ENCODE measurements at regions not wholly inside any gene's neighbourhood (a gene's known extent, or its start where the extent isn't known, plus 50 kb on each side); places are given as distances from the start of the nearest gene placed in this dataset.

GRCh38 chr6:24019830-24020229 is 106.2 kb upstream of the NRSN1 start:
- Mint-ChIP-seq H3K27ac (no peak overlapping the region), H3K27me3 (ENCODE audit: insufficient read depth) (peaks cover 2% of the 10 kb centered on the region), H3K9me3 (no peaks in the 10 kb centered on the region), H3K36me3 (ENCODE audit: low read depth) (no peaks in the 10 kb centered on the region), H3K4me1 (ENCODE audit: low read depth) (no peaks in the 10 kb centered on the region), H3K4me3 (no peak overlapping the region)
- no peak for DNase-seq (ENCODE audit: low spot score)
- intact Hi-C loops (cut with micrococcal nuclease), result no loop called here

- no peak overlapping the region for H3K27ac Mint-ChIP-seq
Measured at GRCh38 chr6:24026050-24026449, 100.0 kb upstream of the NRSN1 start.

GRCh38 chr6:24031496-24031895 is 94.5 kb upstream of the NRSN1 start:
- H3K27me3 Mint-ChIP-seq (ENCODE audit: insufficient read depth), result no peaks in the 10 kb centered on the region
- intact Hi-C loops (cut with micrococcal nuclease), result no loop called here

More at GRCh38 chr6:24026050-24026449, 100.0 kb upstream of the NRSN1 start:
- Mint-ChIP-seq H3K27me3 (ENCODE audit: insufficient read depth) (peaks cover 2% of the 10 kb centered on the region), H3K9me3 (no peaks in the 10 kb centered on the region), H3K4me3 (no peak overlapping the region), H3K36me3 (ENCODE audit: low read depth) (no peaks in the 10 kb centered on the region), H3K4me1 (ENCODE audit: low read depth) (no peaks in the 10 kb centered on the region)
- intact Hi-C loops (cut with micrococcal nuclease), result no loop called here
- no peak for DNase-seq (ENCODE audit: low spot score)

GRCh38 chr6:24032896-24033688 is 92.9 kb upstream of the NRSN1 start:
- Mint-ChIP-seq H3K27ac (no peak overlapping the region), H3K36me3 (ENCODE audit: low read depth) (no peaks in the 10 kb centered on the region), H3K9me3 (no peaks in the 10 kb centered on the region), H3K4me1 (ENCODE audit: low read depth) (no peaks in the 10 kb centered on the region), H3K4me3 (no peak overlapping the region), H3K27me3 (ENCODE audit: insufficient read depth) (no peaks in the 10 kb centered on the region)
- no peak for DNase-seq (ENCODE audit: low spot score)
- intact Hi-C loops (cut with micrococcal nuclease), result no loop called here

More at GRCh38 chr6:24031496-24031895, 94.5 kb upstream of the NRSN1 start:
- Mint-ChIP-seq H3K27ac (no peak overlapping the region), H3K4me1 (ENCODE audit: low read depth) (no peaks in the 10 kb centered on the region), H3K36me3 (ENCODE audit: low read depth) (no peaks in the 10 kb centered on the region), H3K4me3 (no peak overlapping the region), H3K9me3 (no peaks in the 10 kb centered on the region)
- no peak for DNase-seq (ENCODE audit: low spot score)

- intact Hi-C loops (cut with micrococcal nuclease), result no loop called here
- Mint-ChIP-seq H3K9me3 (peaks cover 10% of the 10 kb centered on the region), H3K4me1 (ENCODE audit: low read depth) (no peaks in the 10 kb centered on the region), H3K27me3 (ENCODE audit: insufficient read depth) (no peaks in the 10 kb centered on the region), H3K36me3 (ENCODE audit: low read depth) (peaks cover 1% of the 10 kb centered on the region), H3K27ac (no peak overlapping the region), H3K4me3 (no peak overlapping the region)
- DNase-seq (ENCODE audit: low spot score), result no peak
Measured at GRCh38 chr6:24043848-24044247, 82.2 kb upstream of the NRSN1 start.

GRCh38 chr6:24051942-24052589 is 73.9 kb upstream of the NRSN1 start:
- Mint-ChIP-seq H3K9me3 (no peaks in the 10 kb centered on the region), H3K36me3 (ENCODE audit: low read depth) (no peaks in the 10 kb centered on the region), H3K27me3 (ENCODE audit: insufficient read depth) (no peaks in the 10 kb centered on the region), H3K27ac (no peak overlapping the region), H3K4me3 (no peak overlapping the region), H3K4me1 (ENCODE audit: low read depth) (no peaks in the 10 kb centered on the region)
- no peak for DNase-seq (ENCODE audit: low spot score)
- intact Hi-C loops (cut with micrococcal nuclease), result no loop called here

- H3K27me3 Mint-ChIP-seq (ENCODE audit: insufficient read depth), result no peaks in the 10 kb centered on the region
- DNase-seq (ENCODE audit: low spot score), result no peak
- intact Hi-C loops (cut with micrococcal nuclease), result no loop called here
- H3K36me3 Mint-ChIP-seq (ENCODE audit: low read depth), result no peaks in the 10 kb centered on the region
- H3K4me1 Mint-ChIP-seq (ENCODE audit: low read depth), result no peaks in the 10 kb centered on the region
- H3K4me3 Mint-ChIP-seq, result no peak overlapping the region
- no peaks in the 10 kb centered on the region for H3K9me3 Mint-ChIP-seq
- H3K27ac Mint-ChIP-seq, result no peak overlapping the region
Measured at GRCh38 chr6:24052590-24052961, 73.4 kb upstream of the NRSN1 start.

- intact Hi-C loops (cut with micrococcal nuclease), result no loop called here
- H3K4me1 Mint-ChIP-seq (ENCODE audit: low read depth), result no peaks in the 10 kb centered on the region
- no peaks in the 10 kb centered on the region for H3K36me3 Mint-ChIP-seq (ENCODE audit: low read depth)
- H3K9me3 Mint-ChIP-seq, result no peaks in the 10 kb centered on the region
- H3K4me3 Mint-ChIP-seq, result no peak overlapping the region
- H3K27ac Mint-ChIP-seq, result no peak overlapping the region
- DNase-seq (ENCODE audit: low spot score), result no peak
- no peaks in the 10 kb centered on the region for H3K27me3 Mint-ChIP-seq (ENCODE audit: insufficient read depth)
Measured at GRCh38 chr6:24053057-24053456, 73.0 kb upstream of the NRSN1 start.

- H3K4me3 Mint-ChIP-seq, result no peak overlapping the region
- H3K4me1 Mint-ChIP-seq (ENCODE audit: low read depth), result no peaks in the 10 kb centered on the region
- H3K36me3 Mint-ChIP-seq (ENCODE audit: low read depth), result no peaks in the 10 kb centered on the region
- intact Hi-C loops (cut with micrococcal nuclease), result no loop called here
- H3K27ac Mint-ChIP-seq, result no peak overlapping the region
- no peak for DNase-seq (ENCODE audit: low spot score)
- no peaks in the 10 kb centered on the region for H3K9me3 Mint-ChIP-seq
- H3K27me3 Mint-ChIP-seq (ENCODE audit: insufficient read depth), result no peaks in the 10 kb centered on the region
Measured at GRCh38 chr6:24054388-24054787, 71.6 kb upstream of the NRSN1 start.

- Mint-ChIP-seq H3K9me3 (no peaks in the 10 kb centered on the region), H3K27me3 (ENCODE audit: insufficient read depth) (no peaks in the 10 kb centered on the region), H3K4me1 (ENCODE audit: low read depth) (no peaks in the 10 kb centered on the region), H3K36me3 (ENCODE audit: low read depth) (no peaks in the 10 kb centered on the region), H3K27ac (no peak overlapping the region), H3K4me3 (no peak overlapping the region)
- DNase-seq (ENCODE audit: low spot score), result no peak
- intact Hi-C loops (cut with micrococcal nuclease), result no loop called here
Measured at GRCh38 chr6:24056567-24056966, 69.4 kb upstream of the NRSN1 start.

- no peak overlapping the region for H3K27ac Mint-ChIP-seq
- no peaks in the 10 kb centered on the region for H3K36me3 Mint-ChIP-seq (ENCODE audit: low read depth)
- intact Hi-C loops (cut with micrococcal nuclease), result no loop called here
- H3K4me3 Mint-ChIP-seq, result no peak overlapping the region
- H3K9me3 Mint-ChIP-seq, result no peaks in the 10 kb centered on the region
- no peaks in the 10 kb centered on the region for H3K4me1 Mint-ChIP-seq (ENCODE audit: low read depth)
- H3K27me3 Mint-ChIP-seq (ENCODE audit: insufficient read depth), result no peaks in the 10 kb centered on the region
- no peak for DNase-seq (ENCODE audit: low spot score)
Measured at GRCh38 chr6:24057030-24057429, 69.0 kb upstream of the NRSN1 start.

GRCh38 chr6:24060982-24061754 is 64.8 kb upstream of the NRSN1 start:
- no peaks in the 10 kb centered on the region for H3K36me3 Mint-ChIP-seq (ENCODE audit: low read depth)
- no peak for DNase-seq (ENCODE audit: low spot score)
- H3K27me3 Mint-ChIP-seq (ENCODE audit: insufficient read depth), result no peaks in the 10 kb centered on the region
- H3K27ac Mint-ChIP-seq, result no peak overlapping the region
- H3K9me3 Mint-ChIP-seq, result no peaks in the 10 kb centered on the region
- H3K4me1 Mint-ChIP-seq (ENCODE audit: low read depth), result no peaks in the 10 kb centered on the region
- H3K4me3 Mint-ChIP-seq, result no peak overlapping the region
- intact Hi-C loops (cut with micrococcal nuclease), result no loop called here

- Mint-ChIP-seq H3K27ac (no peak overlapping the region), H3K27me3 (ENCODE audit: insufficient read depth) (no peaks in the 10 kb centered on the region), H3K4me1 (ENCODE audit: low read depth) (no peaks in the 10 kb centered on the region), H3K36me3 (ENCODE audit: low read depth) (no peaks in the 10 kb centered on the region), H3K4me3 (no peak overlapping the region), H3K9me3 (no peaks in the 10 kb centered on the region)
- intact Hi-C loops (cut with micrococcal nuclease), result no loop called here
- DNase-seq (ENCODE audit: low spot score), result no peak
Measured at GRCh38 chr6:24064106-24064505, 61.9 kb upstream of the NRSN1 start.

Measured in activated T-helper 1 cell treated with anti-CD3 and anti-CD28 coated beads, Interleukin-12 subunit alpha, Interleukin-12 subunit beta, Interleukin-2, Interleukin-4 antibody, amounts not matched to agents 30 ng/mL and 10 ng/mL and 1 ng/mL, durations not matched to agents 14 hours and 24 hours and 36 hours (primary cell).